Neural progenitor cell (in vitro differentiated cells): ENCODE measurements at regions not wholly inside any gene's neighbourhood (a gene's known extent, or its start where the extent isn't known, plus 50 kb on each side); places are given as distances from the start of the nearest gene placed in this dataset.

Experiments
- DNase-seq: peaks from one replicate; pipeline ENCODE4 v3.0.0-alpha.2; 2016; ENCODE audit warnings: low spot score
- H2AFZ ChIP-seq: fragments of 200-600 bp; sonication (generic); replicated peaks from 2 replicates; pipeline ENCODE4 v1.6.1; 2016; ENCODE audit warnings: antibody characterized with exemption
- H3F3A ChIP-seq: fragments of 200-600 bp; sonication (generic); 2 replicates; pipeline ENCODE4 v1.6.1; 2016; ENCODE audit warnings: antibody characterized with exemption, low read depth
- H3K27ac ChIP-seq: fragments of 200-600 bp; sonication (generic); 2 replicates; pipeline ENCODE4 v1.5.1; 2016; ENCODE audit warnings: mild to moderate bottlenecking
- H3K27me3 ChIP-seq: fragments of 200-600 bp; sonication (generic); 2 replicates; pipeline ENCODE4 v1.6.1; 2016; ENCODE audit warnings: mild to moderate bottlenecking, moderate library complexity
- H3K36me3 ChIP-seq: fragments of 200-600 bp; sonication (generic); 2 replicates; pipeline ENCODE4 v1.5.1; 2016
- H3K4me1 ChIP-seq: fragments of 200-600 bp; sonication (generic); 2 replicates; pipeline ENCODE4 v1.6.1; 2016; ENCODE audit warnings: mixed run types
- H3K4me2 ChIP-seq: fragments of 200-600 bp; sonication (generic); 2 replicates; pipeline ENCODE4 v1.6.1; 2016
- H3K4me3 ChIP-seq: fragments of 200-600 bp; sonication (generic); 2 replicates; pipeline ENCODE4 v1.5.1; 2016
- H3K79me2 ChIP-seq: fragments of 200-600 bp; sonication (generic); 2 replicates; pipeline ENCODE4 v1.6.1; 2016; ENCODE audit warnings: low read depth
- H3K9ac ChIP-seq: fragments of 200-600 bp; sonication (generic); 2 replicates; pipeline ENCODE4 v1.6.1; 2016
- H3K9me3 ChIP-seq: fragments of 200-600 bp; sonication (generic); 2 replicates; pipeline ENCODE4 v1.5.1; 2016; ENCODE audit warnings: low read depth
- H4K20me1 ChIP-seq: fragments of 200-600 bp; sonication (generic); 2 replicates; pipeline ENCODE4 v1.6.1; 2016; ENCODE audit warnings: low read depth
- H3K27ac Mint-ChIP-seq: 3 replicates; pipeline ENCODE4 v1.8.0; 2021; ENCODE audit warnings: mixed read lengths
- H3K27me3 Mint-ChIP-seq: 2 replicates; pipeline ENCODE4 v1.8.0; 2022; ENCODE audit warnings: low read depth, mild to moderate bottlenecking, inconsistent platforms, moderate library complexity, mixed read lengths; ENCODE audit not compliant: insufficient read depth
- H3K36me3 Mint-ChIP-seq: 3 replicates; pipeline ENCODE4 v1.8.0; 2021; ENCODE audit warnings: mixed read lengths
- H3K4me1 Mint-ChIP-seq: 3 replicates; pipeline ENCODE4 v1.8.0; 2021; ENCODE audit warnings: mixed read lengths
- H3K4me3 Mint-ChIP-seq: 3 replicates; pipeline ENCODE4 v1.8.0; 2021; ENCODE audit warnings: mild to moderate bottlenecking, moderate library complexity, mixed read lengths
- H3K9me3 Mint-ChIP-seq: 3 replicates; pipeline ENCODE4 v1.8.0; 2020; ENCODE audit warnings: mixed read lengths
- EZH2 ChIP-seq: fragments of 200-600 bp; sonication (generic); IDR thresholded peaks from 2 replicates; pipeline ENCODE4 v1.6.1; 2017; ENCODE audit warnings: antibody characterized with exemption, mild to moderate bottlenecking, moderate library complexity
- EZH2phosphoT487 ChIP-seq: fragments of 200-600 bp; sonication (generic); IDR thresholded peaks from 2 replicates; pipeline ENCODE4 v1.6.1; 2017; ENCODE audit warnings: antibody characterized with exemption
- TF ChIP-seq, protein P1 (sequence below): fragments of 200-600 bp; sonication (generic); IDR thresholded peaks from 2 replicates; pipeline ENCODE4 v1.5.1; 2017; ENCODE audit warnings: antibody characterized with exemption, mild to moderate bottlenecking

DNA sequence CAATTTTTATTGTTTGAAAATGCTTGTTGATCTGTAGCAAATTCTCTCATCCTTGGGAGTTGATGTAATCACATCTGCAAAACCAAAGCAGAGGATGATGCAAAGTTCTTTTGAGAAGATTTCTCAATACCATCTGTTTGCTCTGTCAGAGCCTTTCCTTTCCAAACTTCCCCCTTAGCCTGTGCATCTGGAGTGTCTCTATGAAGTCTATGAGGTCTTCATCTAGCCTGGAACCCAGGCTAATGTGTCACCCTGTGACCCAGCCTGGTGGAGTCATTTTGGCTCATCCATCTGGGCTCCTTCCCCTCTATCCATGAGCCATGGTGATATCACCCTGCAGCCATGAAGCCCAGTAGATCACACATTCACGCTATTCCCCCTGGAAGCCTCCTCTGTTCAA is 123.2 kb upstream of the SLC7A14 start:
- H3K9me3 Mint-ChIP-seq, result peaks cover 14% of the 10 kb centered on the region
- H3K27me3 Mint-ChIP-seq, result no peaks in the 10 kb centered on the region
- no peak overlapping the region for H3K4me3 Mint-ChIP-seq
- no peak overlapping the region for H3K4me3 ChIP-seq
- H3K4me2 ChIP-seq, result no peak overlapping the region
- no peaks in the 10 kb centered on the region for H3K79me2 ChIP-seq
- no peak for DNase-seq
- H3F3A ChIP-seq, result no peaks in the 10 kb centered on the region
- H3K27me3 ChIP-seq, result no peaks in the 10 kb centered on the region
- TF ChIP-seq EZH2 (no peak), EZH2phosphoT487 (no peak)
- TF ChIP-seq, protein P1, sequence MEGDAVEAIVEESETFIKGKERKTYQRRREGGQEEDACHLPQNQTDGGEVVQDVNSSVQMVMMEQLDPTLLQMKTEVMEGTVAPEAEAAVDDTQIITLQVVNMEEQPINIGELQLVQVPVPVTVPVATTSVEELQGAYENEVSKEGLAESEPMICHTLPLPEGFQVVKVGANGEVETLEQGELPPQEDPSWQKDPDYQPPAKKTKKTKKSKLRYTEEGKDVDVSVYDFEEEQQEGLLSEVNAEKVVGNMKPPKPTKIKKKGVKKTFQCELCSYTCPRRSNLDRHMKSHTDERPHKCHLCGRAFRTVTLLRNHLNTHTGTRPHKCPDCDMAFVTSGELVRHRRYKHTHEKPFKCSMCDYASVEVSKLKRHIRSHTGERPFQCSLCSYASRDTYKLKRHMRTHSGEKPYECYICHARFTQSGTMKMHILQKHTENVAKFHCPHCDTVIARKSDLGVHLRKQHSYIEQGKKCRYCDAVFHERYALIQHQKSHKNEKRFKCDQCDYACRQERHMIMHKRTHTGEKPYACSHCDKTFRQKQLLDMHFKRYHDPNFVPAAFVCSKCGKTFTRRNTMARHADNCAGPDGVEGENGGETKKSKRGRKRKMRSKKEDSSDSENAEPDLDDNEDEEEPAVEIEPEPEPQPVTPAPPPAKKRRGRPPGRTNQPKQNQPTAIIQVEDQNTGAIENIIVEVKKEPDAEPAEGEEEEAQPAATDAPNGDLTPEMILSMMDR, result no peak
- no peaks in the 10 kb centered on the region for H3K4me1 ChIP-seq
- no peak overlapping the region for H2AFZ ChIP-seq
- no peak overlapping the region for H3K27ac Mint-ChIP-seq
- H3K36me3 Mint-ChIP-seq, result no peaks in the 10 kb centered on the region
- H3K27ac ChIP-seq, result no peak overlapping the region
- H3K4me1 Mint-ChIP-seq, result no peaks in the 10 kb centered on the region
- no peaks in the 10 kb centered on the region for H4K20me1 ChIP-seq
- H3K9ac ChIP-seq, result no peak overlapping the region
- H3K36me3 ChIP-seq, result no peaks in the 10 kb centered on the region
- H3K9me3 ChIP-seq, result no peaks in the 10 kb centered on the region

DNA sequence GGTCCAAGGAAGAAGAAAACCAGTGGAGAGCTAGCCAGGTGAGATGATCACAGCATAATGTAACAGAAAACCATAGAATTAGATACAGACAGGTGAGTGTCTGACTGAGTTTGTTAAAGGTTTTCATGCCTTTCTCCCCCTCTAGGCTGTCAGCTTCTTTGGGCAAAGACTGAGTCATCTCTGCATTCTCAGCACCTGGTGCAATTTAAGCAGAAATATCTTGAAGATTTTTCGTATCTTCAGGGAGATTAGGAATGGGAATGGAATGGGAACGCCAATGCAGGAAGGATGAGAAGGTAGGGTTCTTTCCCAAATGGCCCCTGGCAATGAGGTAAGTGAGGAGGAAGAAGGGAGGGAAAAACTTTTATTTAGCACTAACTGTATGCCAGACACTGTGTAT is 122.0 kb upstream of the SLC7A14 start:
- no peak overlapping the region for H3K27ac Mint-ChIP-seq
- Histone ChIP-seq H3K4me3 (no peak overlapping the region), H3K4me2 (no peak overlapping the region), H3K4me1 (no peaks in the 10 kb centered on the region), H3F3A (no peaks in the 10 kb centered on the region), H4K20me1 (no peaks in the 10 kb centered on the region), H2AFZ (no peak overlapping the region), H3K79me2 (no peaks in the 10 kb centered on the region), H3K27ac (no peak overlapping the region), H3K9me3 (no peaks in the 10 kb centered on the region), H3K9ac (no peak overlapping the region), H3K27me3 (no peaks in the 10 kb centered on the region), H3K36me3 (no peaks in the 10 kb centered on the region)
- TF ChIP-seq EZH2phosphoT487 (no peak), EZH2 (no peak)
- TF ChIP-seq, protein P1, result no peak
- no peak for DNase-seq
- H3K9me3 Mint-ChIP-seq, result peaks cover 14% of the 10 kb centered on the region
- no peak overlapping the region for H3K4me3 Mint-ChIP-seq
- no peaks in the 10 kb centered on the region for H3K36me3 Mint-ChIP-seq
- H3K4me1 Mint-ChIP-seq, result no peaks in the 10 kb centered on the region
- peaks cover 2% of the 10 kb centered on the region for H3K27me3 Mint-ChIP-seq

DNA sequence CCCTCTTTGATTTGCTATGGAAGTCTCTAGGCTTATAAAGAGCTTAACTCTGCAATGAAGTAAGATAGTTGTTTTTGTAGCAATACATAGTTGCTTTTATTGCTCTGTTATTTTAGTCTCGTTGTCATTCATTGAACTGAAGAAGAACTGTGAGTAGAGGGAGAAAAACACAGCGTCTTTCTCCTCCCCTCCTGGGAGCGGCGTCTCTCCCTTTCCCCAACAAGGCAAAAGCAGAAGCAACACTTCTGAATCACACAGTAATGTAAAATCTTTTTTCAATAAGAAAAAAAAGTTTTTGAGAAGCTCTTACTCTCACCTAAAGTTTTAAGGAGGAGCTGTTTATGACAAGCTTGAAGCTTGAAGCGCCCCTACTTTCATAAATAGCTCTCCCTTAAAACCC is 119.3 kb upstream of the SLC7A14 start:
- H3K9me3 ChIP-seq, result no peaks in the 10 kb centered on the region
- H3K4me2 ChIP-seq, result no peak overlapping the region
- no peaks in the 10 kb centered on the region for H3K36me3 Mint-ChIP-seq
- H3K36me3 ChIP-seq, result no peaks in the 10 kb centered on the region
- H3F3A ChIP-seq, result no peaks in the 10 kb centered on the region
- H2AFZ ChIP-seq, result no peak overlapping the region
- H3K27ac ChIP-seq, result no peak overlapping the region
- DNase-seq, result no peak
- H3K4me3 ChIP-seq, result no peak overlapping the region
- H3K27me3 ChIP-seq, result no peaks in the 10 kb centered on the region
- H3K4me1 ChIP-seq, result no peaks in the 10 kb centered on the region
- H3K4me3 Mint-ChIP-seq, result no peak overlapping the region
- peaks cover 12% of the 10 kb centered on the region for H3K9me3 Mint-ChIP-seq
- H3K27me3 Mint-ChIP-seq, result peaks cover 2% of the 10 kb centered on the region
- no peak overlapping the region for H3K27ac Mint-ChIP-seq
- TF ChIP-seq EZH2phosphoT487, result no peak
- no peak for TF ChIP-seq EZH2
- TF ChIP-seq, protein P1, result no peak
- no peak overlapping the region for H3K9ac ChIP-seq
- H3K79me2 ChIP-seq, result no peaks in the 10 kb centered on the region
- peaks cover 2% of the 10 kb centered on the region for H3K4me1 Mint-ChIP-seq
- no peaks in the 10 kb centered on the region for H4K20me1 ChIP-seq
